ENCODE measurements at regions not wholly inside any gene's neighbourhood (a gene's known extent, or its start where the extent isn't known, plus 50 kb on each side); places are given as distances from the start of the nearest gene placed in this dataset.

DNA sequence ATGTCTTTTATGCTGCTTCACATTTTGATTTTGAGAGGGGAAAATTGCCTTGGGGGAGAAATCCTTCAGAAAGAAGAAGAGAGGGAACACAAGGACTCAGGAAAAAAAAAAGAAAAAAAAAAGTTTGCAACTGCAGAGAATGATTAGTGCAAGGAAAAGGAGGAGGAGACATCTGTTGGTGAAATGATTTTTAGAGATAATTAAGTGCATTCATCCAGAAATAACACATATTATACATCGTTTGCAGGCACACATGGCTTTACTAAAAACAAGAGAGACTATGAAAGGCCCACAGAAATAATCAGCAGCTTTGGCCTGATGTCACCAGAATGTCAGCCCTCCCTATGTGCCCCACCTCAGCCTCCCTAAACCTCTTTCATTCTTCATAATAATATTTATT is 1058.2 kb downstream of the PCDH9 start:
- Histone ChIP-seq H3K36me3 (replicated peaks in 1 of 2) (no peaks in the 10 kb centered on the region), H3K4me1 (replicated peaks in 1 of 2) (no peaks in the 10 kb centered on the region), H3K27ac (no peak overlapping the region), H3K9me3 (replicated peaks in 1 of 3) (no peaks in the 10 kb centered on the region), H3K4me3 (no peak overlapping the region), H3K27me3 (no peaks in the 10 kb centered on the region)
- TF ChIP-seq POLR2A (IDR thresholded peaks at IDR 0.05), result no peak
- TF ChIP-seq, protein P1, sequence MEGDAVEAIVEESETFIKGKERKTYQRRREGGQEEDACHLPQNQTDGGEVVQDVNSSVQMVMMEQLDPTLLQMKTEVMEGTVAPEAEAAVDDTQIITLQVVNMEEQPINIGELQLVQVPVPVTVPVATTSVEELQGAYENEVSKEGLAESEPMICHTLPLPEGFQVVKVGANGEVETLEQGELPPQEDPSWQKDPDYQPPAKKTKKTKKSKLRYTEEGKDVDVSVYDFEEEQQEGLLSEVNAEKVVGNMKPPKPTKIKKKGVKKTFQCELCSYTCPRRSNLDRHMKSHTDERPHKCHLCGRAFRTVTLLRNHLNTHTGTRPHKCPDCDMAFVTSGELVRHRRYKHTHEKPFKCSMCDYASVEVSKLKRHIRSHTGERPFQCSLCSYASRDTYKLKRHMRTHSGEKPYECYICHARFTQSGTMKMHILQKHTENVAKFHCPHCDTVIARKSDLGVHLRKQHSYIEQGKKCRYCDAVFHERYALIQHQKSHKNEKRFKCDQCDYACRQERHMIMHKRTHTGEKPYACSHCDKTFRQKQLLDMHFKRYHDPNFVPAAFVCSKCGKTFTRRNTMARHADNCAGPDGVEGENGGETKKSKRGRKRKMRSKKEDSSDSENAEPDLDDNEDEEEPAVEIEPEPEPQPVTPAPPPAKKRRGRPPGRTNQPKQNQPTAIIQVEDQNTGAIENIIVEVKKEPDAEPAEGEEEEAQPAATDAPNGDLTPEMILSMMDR (IDR thresholded peaks at IDR 0.05), result no peak
- intact Hi-C loops (cut with DNase I), result no loop called here
- no peak for DNase-seq
- 43 to 49% (median 45%) methylated on average over 1 of the region's 1 CpG for WGBS, 4 donors

DNA sequence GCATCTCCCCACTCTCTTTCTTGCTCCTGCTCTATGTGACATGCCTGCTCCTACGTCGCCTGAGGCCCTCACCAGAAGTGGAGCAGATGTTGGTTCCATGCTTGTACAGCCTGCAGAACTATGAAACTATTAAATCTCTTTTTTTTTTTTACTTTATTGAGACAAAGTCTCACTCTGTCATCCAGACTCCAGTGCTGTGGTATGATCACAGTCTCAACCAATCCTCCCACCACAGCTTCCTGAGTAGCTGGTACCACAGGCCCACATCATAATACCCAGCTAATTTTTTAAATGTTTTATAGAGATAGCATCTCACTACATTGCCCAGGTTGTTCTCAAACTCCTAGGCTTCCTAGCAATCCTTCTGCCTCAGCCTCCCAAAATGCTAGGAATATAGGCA is 1067.7 kb downstream of the PCDH9 start:
- no peak overlapping the region for H3K4me3 ChIP-seq
- H3K27me3 ChIP-seq, result no peaks in the 10 kb centered on the region
- no peaks in the 10 kb centered on the region for H3K9me3 ChIP-seq (replicated peaks in 1 of 3)
- no peaks in the 10 kb centered on the region for H3K4me1 ChIP-seq (replicated peaks in 1 of 2)
- 36 to 82% (median 59%) methylated on average over 2 of the region's 2 CpGs for WGBS, 4 donors
- no peak for DNase-seq
- H3K27ac ChIP-seq, result no peak overlapping the region
- H3K36me3 ChIP-seq (replicated peaks in 1 of 2), result no peaks in the 10 kb centered on the region
- intact Hi-C loops (cut with DNase I), result no loop called here
- no peak for TF ChIP-seq POLR2A (IDR thresholded peaks at IDR 0.05)
- TF ChIP-seq, protein P1 (IDR thresholded peaks at IDR 0.05), result no peak

DNA sequence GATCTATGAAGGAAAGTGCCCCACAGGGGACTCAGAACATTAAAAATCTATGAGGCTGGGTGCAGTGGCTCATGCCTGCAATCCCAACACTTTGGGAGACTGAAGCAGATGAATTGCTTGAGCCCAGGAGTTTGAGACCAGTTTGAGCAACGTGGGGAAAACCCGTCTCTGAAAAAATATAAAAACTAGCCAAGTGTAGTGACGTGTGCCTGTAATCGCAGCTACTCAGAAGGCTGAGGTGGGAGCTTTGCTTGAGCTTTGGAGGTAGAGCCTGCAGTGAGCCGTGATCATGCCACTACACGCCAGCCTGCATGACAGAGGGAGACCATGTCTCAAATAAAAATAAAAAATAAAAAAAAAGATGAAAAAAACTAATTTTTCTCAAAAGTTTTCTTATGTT is 1070.6 kb downstream of the PCDH9 start:
- no peak for DNase-seq
- Histone ChIP-seq H3K4me3 (no peak overlapping the region), H3K36me3 (replicated peaks in 1 of 2) (no peaks in the 10 kb centered on the region), H3K27ac (no peak overlapping the region), H3K9me3 (replicated peaks in 1 of 3) (no peaks in the 10 kb centered on the region), H3K4me1 (replicated peaks in 1 of 2) (no peaks in the 10 kb centered on the region), H3K27me3 (no peaks in the 10 kb centered on the region)
- intact Hi-C loops (cut with DNase I), result no loop called here
- TF ChIP-seq POLR2A (IDR thresholded peaks at IDR 0.05), result no peak
- TF ChIP-seq, protein P1 (IDR thresholded peaks at IDR 0.05), result no peak
- 73 to 77% (median 74%) methylated on average over 6 of the region's 6 CpGs for WGBS, 4 donors

DNA sequence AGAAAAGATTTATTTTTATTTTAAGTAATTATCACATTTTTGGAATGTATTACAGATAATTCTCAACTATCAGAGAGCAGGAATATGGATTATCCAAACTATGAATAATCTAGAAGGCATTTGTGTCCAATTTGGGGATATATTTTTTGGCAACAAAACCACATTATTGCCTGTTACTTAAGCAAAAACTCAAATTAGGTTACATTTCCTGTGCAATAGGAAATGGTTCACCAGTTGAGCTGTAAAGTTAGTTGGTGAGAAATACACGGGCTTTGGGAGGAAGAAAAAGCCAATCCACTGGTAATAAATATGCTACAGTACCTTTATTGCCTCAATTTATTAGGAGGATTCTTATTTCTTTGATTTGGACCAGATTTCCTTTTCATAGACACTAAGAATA is 1075.2 kb downstream of the PCDH9 start:
- Histone ChIP-seq H3K27me3 (no peaks in the 10 kb centered on the region), H3K36me3 (replicated peaks in 1 of 2) (no peaks in the 10 kb centered on the region), H3K9me3 (replicated peaks in 1 of 3) (no peaks in the 10 kb centered on the region), H3K4me3 (no peak overlapping the region), H3K4me1 (replicated peaks in 1 of 2) (no peaks in the 10 kb centered on the region), H3K27ac (no peak overlapping the region)
- DNase-seq, result no peak
- intact Hi-C loops (cut with DNase I), result no loop called here
- 0 to 23% (median 0%) methylated on average over 1 of the region's 1 CpG for WGBS, 4 donors
- TF ChIP-seq, protein P1 (IDR thresholded peaks at IDR 0.05), result no peak
- TF ChIP-seq POLR2A (IDR thresholded peaks at IDR 0.05), result no peak
